ENCODE measurements at regions not wholly inside any gene's neighbourhood (a gene's known extent, or its start where the extent isn't known, plus 50 kb on each side); places are given as distances from the start of the nearest gene placed in this dataset.

GRCh38 chr9:78167356-78167755 is 68.5 kb upstream of the CEP78 start:
- Histone ChIP-seq H2BK12ac (ENCODE audit: insufficient read length, low read depth, low read length) (no peak overlapping the region), H2BK15ac (ENCODE audit: low read depth, low read length) (no peak overlapping the region), H3K56ac (ENCODE audit: insufficient read length, low read depth, low read length) (no peak overlapping the region), H3K27me3 (ENCODE audit: insufficient read depth, low read length) (no peaks in the 10 kb centered on the region), H3K4ac (ENCODE audit: low read depth, low read length) (no peak overlapping the region), H3K9ac (ENCODE audit: extremely low read depth, insufficient read length, low read length) (no peak overlapping the region), H4K5ac (ENCODE audit: insufficient read length, low read depth, low read length) (no peak overlapping the region), H3K4me2 (ENCODE audit: insufficient read depth, insufficient read length, low read length) (no peak overlapping the region), H2AK5ac (ENCODE audit: insufficient read length, low read length) (no peak overlapping the region), H2BK120ac (ENCODE audit: low read depth, low read length, poor library complexity, severe bottlenecking) (no peak overlapping the region), H2BK20ac (ENCODE audit: low read depth, low read length, poor library complexity, severe bottlenecking) (no peak overlapping the region), H3K23me2 (ENCODE audit: insufficient read length, low read depth, low read length, poor library complexity, severe bottlenecking) (no peaks in the 10 kb centered on the region), H3K79me1 (ENCODE audit: insufficient read depth, low read depth, low read length, poor library complexity, severe bottlenecking) (no peaks in the 10 kb centered on the region), H3K27ac (ENCODE audit: insufficient read length, low read depth, low read length) (no peak overlapping the region), H3K18ac (ENCODE audit: insufficient read length, low read depth, low read length) (no peak overlapping the region), H2BK5ac (ENCODE audit: insufficient read length, low read length) (no peak overlapping the region), H3K4me1 (ENCODE audit: insufficient read depth, low read length) (no peaks in the 10 kb centered on the region), H4K20me1 (ENCODE audit: control insufficient read depth, insufficient read depth, insufficient read length) (no peaks in the 10 kb centered on the region), H3K23ac (ENCODE audit: insufficient read length, low read depth, low read length) (no peak overlapping the region), H3K9me3 (ENCODE audit: control insufficient read depth, low read depth, low read length) (no peaks in the 10 kb centered on the region), H4K91ac (ENCODE audit: insufficient read length, low read depth, low read length) (no peak overlapping the region), H2AFZ (ENCODE audit: low read length) (no peak overlapping the region), H3T11ph (ENCODE audit: low read length) (no peak overlapping the region), H4K8ac (replicated peaks; ENCODE audit: insufficient read length, low read depth, low read length) (no peak overlapping the region), H3K79me2 (ENCODE audit: insufficient read depth, low read length) (no peaks in the 10 kb centered on the region), H3K14ac (ENCODE audit: insufficient read depth, low read length) (no peak overlapping the region)
- H3K36me3 Mint-ChIP-seq (ENCODE audit: insufficient read depth in 1 of 3, low read depth in 3 of 3): peaks cover 2 to 28% (median 8%) of the 10 kb centered on the region in 3 experiments; a peak in 6 of 7 replicates
- H3K4me1 Mint-ChIP-seq: peaks cover 2 to 3% of the 10 kb centered on the region in 2 experiments; a peak in 2 of 4 replicates
- peaks cover 19 to 20% of the 10 kb centered on the region in 2 experiments; a peak in 4 of 5 replicates for H3K9me3 Mint-ChIP-seq
- H3K4me3 Mint-ChIP-seq: no peak overlapping the region
- no peak overlapping the region for H3K27ac Mint-ChIP-seq
- WGBS (ENCODE audit: extremely low coverage, insufficient read length, low lambda C conversion rate): no CpG with 5 or more reads among the region's 2 CpGs
- DNase-seq: no peak
- TF ChIP-seq CTCF (conservative IDR thresholded peaks at IDR 0.05): no peak
- H3K27me3 Mint-ChIP-seq (ENCODE audit: low read depth): no peaks in the 10 kb centered on the region; the same call in 1 of the 2 replicates

Measured in H9 (cell line).